ENCODE measurements at regions not wholly inside any gene's neighbourhood (a gene's known extent, or its start where the extent isn't known, plus 50 kb on each side); places are given as distances from the start of the nearest gene placed in this dataset.
"Not testable (repeated sequence)": the region's sequence is repeated elsewhere in the genome, so short reads cannot be mapped to it uniquely, and the experiment has no call there.

DNA sequence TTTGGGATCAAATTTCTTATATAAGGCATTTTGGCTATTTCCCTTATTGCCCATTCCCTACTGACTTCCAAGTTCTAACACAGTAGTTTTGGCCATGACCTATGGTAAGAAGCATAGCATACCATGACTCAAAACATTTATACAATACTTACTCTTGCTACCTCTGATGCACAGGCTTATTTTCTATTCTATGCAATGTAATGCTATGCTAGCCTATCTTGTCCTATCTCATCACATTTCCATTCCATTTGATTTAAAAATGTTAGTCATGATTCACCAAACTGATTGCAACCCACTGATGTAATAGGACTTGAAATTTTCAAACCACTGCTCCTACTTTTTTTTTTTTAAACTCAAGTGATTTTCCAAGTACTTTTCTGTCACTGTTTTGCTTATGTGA lies 658.5 kb downstream of the TYW1 start:
- Histone ChIP-seq H3K4me3 (ENCODE audit: low read depth in 1 of 2, low read length in 2 of 2) (no peak overlapping the region), H3K9me3 (ENCODE audit: control insufficient read depth in 1 of 2, low read length in 2 of 2) (peaks cover 0 to 2% of the 10 kb centered on the region in 2 donors), H3K4me1 (ENCODE audit: control insufficient read depth in 1 of 2, insufficient read depth in 2 of 2, low read length in 2 of 2) (no peaks in the 10 kb centered on the region), H3K27ac (ENCODE audit: low read depth, low read length) (no peak overlapping the region), H3K27me3 (ENCODE audit: control insufficient read depth in 1 of 2, insufficient read depth in 2 of 2, low read length in 2 of 2) (no peaks in the 10 kb centered on the region), H3K9ac (ENCODE audit: low read depth in 1 of 2, low read length in 2 of 2) (no peak overlapping the region), H3K36me3 (ENCODE audit: control insufficient read depth in 1 of 2, insufficient read depth in 2 of 2, low read length in 2 of 2) (no peaks in the 10 kb centered on the region)

GRCh38 chr7:67659091-67659490 lies 662.5 kb downstream of the TYW1 start:
- H3K4me1 ChIP-seq (ENCODE audit: control insufficient read depth in 1 of 2, insufficient read depth in 2 of 2, low read length in 2 of 2), result no peaks in the 10 kb centered on the region

GRCh38 chr7:67662804-67663203 lies 666.2 kb downstream of the TYW1 start:
- Histone ChIP-seq H3K4me3 (ENCODE audit: low read depth in 1 of 2, low read length in 2 of 2) (no peak overlapping the region), H3K4me1 (ENCODE audit: control insufficient read depth in 1 of 2, insufficient read depth in 2 of 2, low read length in 2 of 2) (no peaks in the 10 kb centered on the region), H3K9me3 (ENCODE audit: control insufficient read depth in 1 of 2, low read length in 2 of 2) (peaks cover 0 to 5% of the 10 kb centered on the region in 2 donors), H3K27me3 (ENCODE audit: control insufficient read depth in 1 of 2, insufficient read depth in 2 of 2, low read length in 2 of 2) (no peaks in the 10 kb centered on the region), H3K9ac (ENCODE audit: low read depth in 1 of 2, low read length in 2 of 2) (no peak overlapping the region), H3K36me3 (ENCODE audit: control insufficient read depth in 1 of 2, insufficient read depth in 2 of 2, low read length in 2 of 2) (no peaks in the 10 kb centered on the region), H3K27ac (ENCODE audit: low read depth, low read length) (no peak overlapping the region)

More at GRCh38 chr7:67659091-67659490, 662.5 kb downstream of the TYW1 start:
- H3K27me3 ChIP-seq (ENCODE audit: control insufficient read depth in 1 of 2, insufficient read depth in 2 of 2, low read length in 2 of 2), result no peaks in the 10 kb centered on the region
- H3K4me3 ChIP-seq (ENCODE audit: low read depth in 1 of 2, low read length in 2 of 2), result no peak overlapping the region
- H3K9me3 ChIP-seq (ENCODE audit: control insufficient read depth in 1 of 2, low read length in 2 of 2), result peaks cover 0 to 6% of the 10 kb centered on the region in 2 donors
- no peak overlapping the region for H3K9ac ChIP-seq (ENCODE audit: low read depth in 1 of 2, low read length in 2 of 2)
- no peak overlapping the region for H3K27ac ChIP-seq (ENCODE audit: low read depth, low read length)
- no peaks in the 10 kb centered on the region for H3K36me3 ChIP-seq (ENCODE audit: control insufficient read depth in 1 of 2, insufficient read depth in 2 of 2, low read length in 2 of 2)

GRCh38 chr7:67663644-67664043 lies 667.0 kb downstream of the TYW1 start:
- H3K9me3 ChIP-seq (ENCODE audit: control insufficient read depth in 1 of 2, low read length in 2 of 2), result peaks cover 0 to 5% of the 10 kb centered on the region in 2 donors
- H3K4me3 ChIP-seq (ENCODE audit: low read depth in 1 of 2, low read length in 2 of 2), result no peak overlapping the region
- no peaks in the 10 kb centered on the region for H3K36me3 ChIP-seq (ENCODE audit: control insufficient read depth in 1 of 2, insufficient read depth in 2 of 2, low read length in 2 of 2)
- no peak overlapping the region for H3K27ac ChIP-seq (ENCODE audit: low read depth, low read length)
- H3K9ac ChIP-seq (ENCODE audit: low read depth in 1 of 2, low read length in 2 of 2), result no peak overlapping the region
- H3K27me3 ChIP-seq (ENCODE audit: control insufficient read depth in 1 of 2, insufficient read depth in 2 of 2, low read length in 2 of 2), result no peaks in the 10 kb centered on the region
- no peaks in the 10 kb centered on the region for H3K4me1 ChIP-seq (ENCODE audit: control insufficient read depth in 1 of 2, insufficient read depth in 2 of 2, low read length in 2 of 2)

DNA sequence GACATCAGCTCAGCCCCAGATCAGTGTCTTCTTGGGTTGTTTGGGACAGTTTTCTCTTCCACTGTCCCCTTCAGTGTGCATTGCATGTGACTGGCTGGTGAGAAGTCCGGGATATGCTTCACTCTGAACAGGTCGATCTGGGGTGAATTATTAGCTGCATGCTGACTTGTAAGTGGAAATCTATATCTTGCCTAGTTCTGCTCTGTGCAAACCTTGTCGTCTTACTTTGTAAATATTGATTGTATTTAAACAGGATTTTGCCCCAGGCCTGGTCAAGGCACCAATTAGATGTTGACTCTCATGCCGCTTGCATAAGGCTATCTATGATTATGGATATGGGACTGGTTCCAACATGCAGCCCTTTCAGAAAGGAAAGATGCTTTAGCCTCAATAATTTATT lies 669.7 kb downstream of the TYW1 start:
- not testable (repeated sequence) for H3K4me1 ChIP-seq (ENCODE audit: control insufficient read depth in 1 of 2, insufficient read depth in 2 of 2, low read length in 2 of 2); H3K36me3 ChIP-seq (ENCODE audit: control insufficient read depth in 1 of 2, insufficient read depth in 2 of 2, low read length in 2 of 2); H3K27ac ChIP-seq (ENCODE audit: low read depth, low read length); H3K27me3 ChIP-seq (ENCODE audit: control insufficient read depth in 1 of 2, insufficient read depth in 2 of 2, low read length in 2 of 2); H3K4me3 ChIP-seq (ENCODE audit: low read depth in 1 of 2, low read length in 2 of 2); H3K9ac ChIP-seq (ENCODE audit: low read depth in 1 of 2, low read length in 2 of 2)
- H3K9me3 ChIP-seq (ENCODE audit: control insufficient read depth in 1 of 2, low read length in 2 of 2), result peaks cover 0 to 12% of the 10 kb centered on the region in 2 donors

DNA sequence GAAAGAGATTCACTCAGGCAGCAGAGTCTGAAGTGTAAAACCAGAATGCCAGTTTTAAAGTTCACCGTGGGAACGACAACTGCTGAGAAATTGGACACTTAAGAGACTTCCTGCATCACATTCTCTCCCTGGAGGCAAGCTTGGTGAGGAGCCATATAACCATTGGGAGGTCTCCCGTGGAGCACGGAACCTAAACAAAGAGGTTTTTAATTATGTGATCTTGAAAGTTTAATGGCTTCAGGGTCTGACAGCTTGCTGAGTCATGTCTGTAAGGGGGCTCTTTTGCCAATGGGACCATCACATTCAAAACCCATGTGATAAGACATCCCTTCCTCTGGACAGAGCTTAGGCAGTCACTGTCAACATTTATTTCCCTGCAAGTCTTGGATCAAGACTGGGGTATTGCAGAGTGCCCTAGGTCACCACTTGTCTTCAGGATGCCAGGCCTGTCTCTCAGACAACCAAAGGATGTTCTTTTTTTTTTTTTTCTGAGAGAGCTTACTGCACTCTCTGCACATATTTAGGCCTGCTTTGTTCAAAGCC lies 674.4 kb downstream of the TYW1 start:
- Histone ChIP-seq H3K9ac (ENCODE audit: low read depth in 1 of 2, low read length in 2 of 2) (no peak overlapping the region), H3K27me3 (ENCODE audit: control insufficient read depth in 1 of 2, insufficient read depth in 2 of 2, low read length in 2 of 2) (no peaks in the 10 kb centered on the region), H3K9me3 (ENCODE audit: control insufficient read depth in 1 of 2, low read length in 2 of 2) (peaks cover 0 to 20% of the 10 kb centered on the region in 2 donors), H3K36me3 (ENCODE audit: control insufficient read depth in 1 of 2, insufficient read depth in 2 of 2, low read length in 2 of 2) (no peaks in the 10 kb centered on the region), H3K4me3 (ENCODE audit: low read depth in 1 of 2, low read length in 2 of 2) (no peak overlapping the region), H3K4me1 (ENCODE audit: control insufficient read depth in 1 of 2, insufficient read depth in 2 of 2, low read length in 2 of 2) (no peaks in the 10 kb centered on the region), H3K27ac (ENCODE audit: low read depth, low read length) (no peak overlapping the region)

- no peaks in the 10 kb centered on the region for H3K36me3 ChIP-seq (ENCODE audit: control insufficient read depth in 1 of 2, insufficient read depth in 2 of 2, low read length in 2 of 2)
- no peak overlapping the region for H3K9ac ChIP-seq (ENCODE audit: low read depth in 1 of 2, low read length in 2 of 2)
- H3K27ac ChIP-seq (ENCODE audit: low read depth, low read length), result no peak overlapping the region
- H3K4me1 ChIP-seq (ENCODE audit: control insufficient read depth in 1 of 2, insufficient read depth in 2 of 2, low read length in 2 of 2), result no peaks in the 10 kb centered on the region
- no peak overlapping the region for H3K4me3 ChIP-seq (ENCODE audit: low read depth in 1 of 2, low read length in 2 of 2)
- peaks cover 0 to 20% of the 10 kb centered on the region in 2 donors for H3K9me3 ChIP-seq (ENCODE audit: control insufficient read depth in 1 of 2, low read length in 2 of 2)
- no peaks in the 10 kb centered on the region for H3K27me3 ChIP-seq (ENCODE audit: control insufficient read depth in 1 of 2, insufficient read depth in 2 of 2, low read length in 2 of 2)
These were observed 677.2 kb downstream of the TYW1 start for GRCh38 chr7:67673861-67674260.

DNA sequence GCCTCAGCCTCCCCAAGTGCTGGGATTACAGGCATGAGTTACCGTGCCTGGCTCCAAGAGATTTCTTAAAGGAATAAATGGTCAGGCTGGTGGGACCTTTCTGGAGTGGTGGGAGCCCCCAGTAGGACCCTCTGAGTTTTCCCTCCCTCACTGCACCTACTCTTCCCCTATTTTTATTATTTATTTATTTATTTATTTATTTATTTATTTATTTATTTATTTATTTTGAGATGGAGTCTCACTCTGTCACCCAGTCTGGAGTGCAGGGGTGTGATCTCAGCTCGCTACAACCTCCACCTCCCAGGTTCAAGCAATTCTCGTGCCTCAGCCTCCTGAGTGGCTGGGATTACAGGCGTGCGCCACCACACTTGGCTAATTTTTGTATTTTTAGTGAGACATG lies 678.2 kb downstream of the TYW1 start:
- H3K4me3 ChIP-seq (ENCODE audit: low read depth in 1 of 2, low read length in 2 of 2); H3K27ac ChIP-seq (ENCODE audit: low read depth, low read length); H3K36me3 ChIP-seq (ENCODE audit: control insufficient read depth in 1 of 2, insufficient read depth in 2 of 2, low read length in 2 of 2); H3K9ac ChIP-seq (ENCODE audit: low read depth in 1 of 2, low read length in 2 of 2); H3K27me3 ChIP-seq (ENCODE audit: control insufficient read depth in 1 of 2, insufficient read depth in 2 of 2, low read length in 2 of 2); H3K4me1 ChIP-seq (ENCODE audit: control insufficient read depth in 1 of 2, insufficient read depth in 2 of 2, low read length in 2 of 2): not testable (repeated sequence)
- peaks cover 0 to 20% of the 10 kb centered on the region in 2 donors for H3K9me3 ChIP-seq (ENCODE audit: control insufficient read depth in 1 of 2, low read length in 2 of 2)

DNA sequence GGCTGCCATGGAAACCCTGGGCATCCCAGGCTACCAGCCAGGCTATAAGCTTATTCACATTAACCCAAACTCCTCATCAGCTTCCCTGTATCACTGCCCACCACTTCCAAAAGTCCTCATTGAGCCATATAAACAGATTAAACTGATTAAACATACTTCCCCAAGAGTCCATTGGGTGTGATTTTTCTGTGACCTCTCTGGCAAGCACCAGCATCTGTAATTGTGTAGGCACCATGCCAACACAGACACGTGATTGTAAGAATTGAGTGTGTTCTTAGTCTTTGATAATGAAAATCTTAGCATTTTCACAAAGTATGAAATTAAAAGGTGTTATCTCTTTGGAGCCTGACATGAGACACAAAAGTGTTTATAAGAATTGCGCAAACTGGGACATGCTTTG lies 679.3 kb downstream of the TYW1 start:
- H3K36me3 ChIP-seq (ENCODE audit: control insufficient read depth in 1 of 2, insufficient read depth in 2 of 2, low read length in 2 of 2), result no peaks in the 10 kb centered on the region
- H3K9ac ChIP-seq (ENCODE audit: low read depth in 1 of 2, low read length in 2 of 2), result no peak overlapping the region
- H3K27me3 ChIP-seq (ENCODE audit: control insufficient read depth in 1 of 2, insufficient read depth in 2 of 2, low read length in 2 of 2), result no peaks in the 10 kb centered on the region
- no peaks in the 10 kb centered on the region for H3K4me1 ChIP-seq (ENCODE audit: control insufficient read depth in 1 of 2, insufficient read depth in 2 of 2, low read length in 2 of 2)
- H3K27ac ChIP-seq (ENCODE audit: low read depth, low read length), result no peak overlapping the region
- H3K4me3 ChIP-seq (ENCODE audit: low read depth in 1 of 2, low read length in 2 of 2), result no peak overlapping the region
- H3K9me3 ChIP-seq (ENCODE audit: control insufficient read depth in 1 of 2, low read length in 2 of 2), result peaks cover 0 to 13% of the 10 kb centered on the region in 2 donors

- no peaks in the 10 kb centered on the region for H3K4me1 ChIP-seq (ENCODE audit: control insufficient read depth in 1 of 2, insufficient read depth in 2 of 2, low read length in 2 of 2)
- no peak overlapping the region for H3K27ac ChIP-seq (ENCODE audit: low read depth, low read length)
- no peaks in the 10 kb centered on the region for H3K27me3 ChIP-seq (ENCODE audit: control insufficient read depth in 1 of 2, insufficient read depth in 2 of 2, low read length in 2 of 2)
- no peaks in the 10 kb centered on the region for H3K36me3 ChIP-seq (ENCODE audit: control insufficient read depth in 1 of 2, insufficient read depth in 2 of 2, low read length in 2 of 2)
- H3K4me3 ChIP-seq (ENCODE audit: low read depth in 1 of 2, low read length in 2 of 2), result no peak overlapping the region
- peaks cover 0 to 4% of the 10 kb centered on the region in 2 donors for H3K9me3 ChIP-seq (ENCODE audit: control insufficient read depth in 1 of 2, low read length in 2 of 2)
- H3K9ac ChIP-seq (ENCODE audit: low read depth in 1 of 2, low read length in 2 of 2), result no peak overlapping the region
These were observed 681.8 kb downstream of the TYW1 start for GRCh38 chr7:67678419-67678818.

- no peaks in the 10 kb centered on the region for H3K27me3 ChIP-seq (ENCODE audit: control insufficient read depth in 1 of 2, insufficient read depth in 2 of 2, low read length in 2 of 2)
- H3K36me3 ChIP-seq (ENCODE audit: control insufficient read depth in 1 of 2, insufficient read depth in 2 of 2, low read length in 2 of 2), result no peaks in the 10 kb centered on the region
- H3K27ac ChIP-seq (ENCODE audit: low read depth, low read length), result no peak overlapping the region
- H3K4me3 ChIP-seq (ENCODE audit: low read depth in 1 of 2, low read length in 2 of 2), result no peak overlapping the region
- no peak overlapping the region for H3K9ac ChIP-seq (ENCODE audit: low read depth in 1 of 2, low read length in 2 of 2)
- no peaks in the 10 kb centered on the region for H3K4me1 ChIP-seq (ENCODE audit: control insufficient read depth in 1 of 2, insufficient read depth in 2 of 2, low read length in 2 of 2)
- H3K9me3 ChIP-seq (ENCODE audit: control insufficient read depth in 1 of 2, low read length in 2 of 2), result no peaks in the 10 kb centered on the region
These were observed 687.0 kb downstream of the TYW1 start for GRCh38 chr7:67683628-67684027.
